ENCODE measurements at regions not wholly inside any gene's neighbourhood (a gene's known extent, or its start where the extent isn't known, plus 50 kb on each side); places are given as distances from the start of the nearest gene placed in this dataset.

DNA sequence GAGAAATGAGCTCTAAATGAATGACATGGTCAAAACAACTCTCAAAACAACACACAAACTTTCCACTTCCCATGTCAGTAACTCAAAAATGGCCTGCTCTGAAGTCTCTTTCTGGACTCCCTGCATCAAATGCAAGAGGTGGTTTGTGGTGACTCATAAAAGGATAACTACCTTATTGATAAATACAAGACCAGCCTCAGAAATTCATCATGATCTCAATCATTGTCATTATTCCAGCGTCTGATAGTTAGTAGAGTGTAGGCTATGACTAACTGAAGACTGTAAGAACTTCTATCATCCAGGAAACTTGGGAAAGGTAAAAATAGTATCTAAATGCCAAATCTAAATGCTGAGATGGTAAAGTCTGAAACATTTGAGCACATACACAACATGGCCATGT, 369.4 kb downstream of the BMP2 start:
- no peaks in the 10 kb centered on the region for H3K36me3 ChIP-seq (ENCODE audit: control insufficient read depth in 2 of 2, insufficient read depth in 1 of 2, low read length in 2 of 2)
- no peaks in the 10 kb centered on the region for H3K4me1 ChIP-seq (ENCODE audit: control insufficient read depth, insufficient read depth, low read length)
- no peak overlapping the region for H3K4me3 ChIP-seq (ENCODE audit: low read depth, low read length)
- H3K27ac ChIP-seq (ENCODE audit: extremely low read depth, low read depth, low read length), result no peak overlapping the region
- CTCF ChIA-PET, result no interaction called here
- H3K9me3 ChIP-seq (ENCODE audit: control insufficient read depth, insufficient read depth, low read depth, low read length), result no peaks in the 10 kb centered on the region
- POLR2A ChIA-PET, result no interaction called here
- TF ChIP-seq ZNF2 (tag by site-specific recombination; IDR thresholded peaks at IDR 0.05), result no peak
- TF ChIP-seq OVOL3 (tag by site-specific recombination; IDR thresholded peaks at IDR 0.05), result no peak
- TF ChIP-seq ZNF324 (tag by site-specific recombination; IDR thresholded peaks at IDR 0.05), result no peak
- no peak for TF ChIP-seq GLIS1 (tag by site-specific recombination; IDR thresholded peaks at IDR 0.05)
- no peak for TF ChIP-seq ZNF341 (tag by site-specific recombination; IDR thresholded peaks at IDR 0.05; ENCODE audit: low read depth)
- TF ChIP-seq, protein P1, sequence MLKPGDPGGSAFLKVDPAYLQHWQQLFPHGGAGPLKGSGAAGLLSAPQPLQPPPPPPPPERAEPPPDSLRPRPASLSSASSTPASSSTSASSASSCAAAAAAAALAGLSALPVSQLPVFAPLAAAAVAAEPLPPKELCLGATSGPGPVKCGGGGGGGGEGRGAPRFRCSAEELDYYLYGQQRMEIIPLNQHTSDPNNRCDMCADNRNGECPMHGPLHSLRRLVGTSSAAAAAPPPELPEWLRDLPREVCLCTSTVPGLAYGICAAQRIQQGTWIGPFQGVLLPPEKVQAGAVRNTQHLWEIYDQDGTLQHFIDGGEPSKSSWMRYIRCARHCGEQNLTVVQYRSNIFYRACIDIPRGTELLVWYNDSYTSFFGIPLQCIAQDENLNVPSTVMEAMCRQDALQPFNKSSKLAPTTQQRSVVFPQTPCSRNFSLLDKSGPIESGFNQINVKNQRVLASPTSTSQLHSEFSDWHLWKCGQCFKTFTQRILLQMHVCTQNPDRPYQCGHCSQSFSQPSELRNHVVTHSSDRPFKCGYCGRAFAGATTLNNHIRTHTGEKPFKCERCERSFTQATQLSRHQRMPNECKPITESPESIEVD (tag by site-specific recombination; IDR thresholded peaks at IDR 0.05), result no peak
- TF ChIP-seq ZNF155 (tag by site-specific recombination; IDR thresholded peaks at IDR 0.05), result no peak

- TF ChIP-seq HOXD13 (CRISPR knock-in tag; IDR thresholded peaks at IDR 0.05; ENCODE audit: borderline replicate concordance), result no peak
- TF ChIP-seq KLF8 (tag by site-specific recombination; IDR thresholded peaks at IDR 0.05), result no peak
- TF ChIP-seq ZNF146 (tag by site-specific recombination; IDR thresholded peaks at IDR 0.05), result no peak
- no peak for TF ChIP-seq ZNF529 (tag by site-specific recombination; IDR thresholded peaks at IDR 0.05; ENCODE audit: insufficient replicate concordance)
- TF ChIP-seq HOXA7 (CRISPR knock-in tag; IDR thresholded peaks at IDR 0.05; ENCODE audit: borderline replicate concordance), result no peak
- TF ChIP-seq, protein P2, sequence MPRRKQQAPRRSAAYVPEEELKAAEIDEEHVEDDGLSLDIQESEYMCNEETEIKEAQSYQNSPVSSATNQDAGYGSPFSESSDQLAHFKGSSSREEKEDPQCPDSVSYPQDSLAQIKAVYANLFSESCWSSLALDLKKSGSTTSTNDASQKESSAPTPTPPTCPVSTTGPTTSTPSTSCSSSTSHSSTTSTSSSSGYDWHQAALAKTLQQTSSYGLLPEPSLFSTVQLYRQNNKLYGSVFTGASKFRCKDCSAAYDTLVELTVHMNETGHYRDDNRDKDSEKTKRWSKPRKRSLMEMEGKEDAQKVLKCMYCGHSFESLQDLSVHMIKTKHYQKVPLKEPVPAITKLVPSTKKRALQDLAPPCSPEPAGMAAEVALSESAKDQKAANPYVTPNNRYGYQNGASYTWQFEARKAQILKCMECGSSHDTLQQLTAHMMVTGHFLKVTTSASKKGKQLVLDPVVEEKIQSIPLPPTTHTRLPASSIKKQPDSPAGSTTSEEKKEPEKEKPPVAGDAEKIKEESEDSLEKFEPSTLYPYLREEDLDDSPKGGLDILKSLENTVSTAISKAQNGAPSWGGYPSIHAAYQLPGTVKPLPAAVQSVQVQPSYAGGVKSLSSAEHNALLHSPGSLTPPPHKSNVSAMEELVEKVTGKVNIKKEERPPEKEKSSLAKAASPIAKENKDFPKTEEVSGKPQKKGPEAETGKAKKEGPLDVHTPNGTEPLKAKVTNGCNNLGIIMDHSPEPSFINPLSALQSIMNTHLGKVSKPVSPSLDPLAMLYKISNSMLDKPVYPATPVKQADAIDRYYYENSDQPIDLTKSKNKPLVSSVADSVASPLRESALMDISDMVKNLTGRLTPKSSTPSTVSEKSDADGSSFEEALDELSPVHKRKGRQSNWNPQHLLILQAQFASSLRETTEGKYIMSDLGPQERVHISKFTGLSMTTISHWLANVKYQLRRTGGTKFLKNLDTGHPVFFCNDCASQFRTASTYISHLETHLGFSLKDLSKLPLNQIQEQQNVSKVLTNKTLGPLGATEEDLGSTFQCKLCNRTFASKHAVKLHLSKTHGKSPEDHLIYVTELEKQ (tag by site-specific recombination; IDR thresholded peaks at IDR 0.05; ENCODE audit: borderline replicate concordance), result no peak
- TF ChIP-seq ZNF211 (tag by site-specific recombination; IDR thresholded peaks at IDR 0.05; ENCODE audit: low read depth), result no peak
- no peak for TF ChIP-seq KLF7 (tag by site-specific recombination; IDR thresholded peaks at IDR 0.05; ENCODE audit: borderline replicate concordance)
- TF ChIP-seq ZNF423 (tag by site-specific recombination; IDR thresholded peaks at IDR 0.05), result no peak
- TF ChIP-seq ZNF10 (tag by site-specific recombination; IDR thresholded peaks at IDR 0.05), result no peak
- TF ChIP-seq YY2 (tag by site-specific recombination; IDR thresholded peaks at IDR 0.05), result no peak
- TF ChIP-seq ZNF169 (tag by site-specific recombination; IDR thresholded peaks at IDR 0.05), result no peak
- TF ChIP-seq, protein P3, sequence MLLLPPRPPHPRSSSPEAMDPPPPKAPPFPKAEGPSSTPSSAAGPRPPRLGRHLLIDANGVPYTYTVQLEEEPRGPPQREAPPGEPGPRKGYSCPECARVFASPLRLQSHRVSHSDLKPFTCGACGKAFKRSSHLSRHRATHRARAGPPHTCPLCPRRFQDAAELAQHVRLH (tag by site-specific recombination; IDR thresholded peaks at IDR 0.05), result no peak
- no peak for TF ChIP-seq YY1 (tag by site-specific recombination; IDR thresholded peaks at IDR 0.05)
- no peak for TF ChIP-seq ZNF585B (tag by site-specific recombination; IDR thresholded peaks at IDR 0.05)
- TF ChIP-seq ZNF549 (tag by site-specific recombination; IDR thresholded peaks at IDR 0.05), result no peak
- TF ChIP-seq ZNF266 (tag by site-specific recombination; IDR thresholded peaks at IDR 0.05; ENCODE audit: low read depth), result no peak
- H3K27ac ChIP-seq (ENCODE audit: extremely low read depth, low read depth, low read length), result no peak overlapping the region
- H3K4me3 ChIP-seq (ENCODE audit: low read depth, low read length), result no peak overlapping the region
- CTCF ChIA-PET, result interaction anchor here (0.6 to 0.7 kb wide), 2 partner anchors 89 to 606 kb away, joined by 3 to 4 read pairs; no protein-coding TSS in a partner anchor
- POLR2A ChIA-PET, result no interaction called here
- no peaks in the 10 kb centered on the region for H3K4me1 ChIP-seq (ENCODE audit: control insufficient read depth, insufficient read depth, low read length)
- no peaks in the 10 kb centered on the region for H3K9me3 ChIP-seq (ENCODE audit: control insufficient read depth, insufficient read depth, low read depth, low read length)
- no peaks in the 10 kb centered on the region for H3K36me3 ChIP-seq (ENCODE audit: control insufficient read depth in 2 of 2, insufficient read depth in 1 of 2, low read length in 2 of 2)
Measured at GRCh38 chr20:7137395-7138151, 370.1 kb downstream of the BMP2 start.
